GM19351 (cell line): ENCODE measurements at regions not wholly inside any gene's neighbourhood (a gene's known extent, or its start where the extent isn't known, plus 50 kb on each side); places are given as distances from the start of the nearest gene placed in this dataset.
A peak's percentile ranks its signal among the peaks of the same experiment; 100 is the strongest.
"Not testable (repeated sequence)": the region's sequence is repeated elsewhere in the genome, so short reads cannot be mapped to it uniquely, and the experiment has no call there.

Source experiments
- ATAC-seq: cut with Tn5 transposase; IDR thresholded peaks from one replicate; pipeline ENCODE4 v1.9.1; 2021; ENCODE audit warnings: mild to moderate bottlenecking, moderate library complexity; ENCODE audit not compliant: unreplicated experiment

- no peak for ATAC-seq
These were observed 128.8 kb downstream of the SLC24A2 start for GRCh38 chr9:19660019-19660418.

- no peak for ATAC-seq
These were observed 132.1 kb downstream of the SLC24A2 start for GRCh38 chr9:19656704-19657103.

GRCh38 chr9:19651681-19652080, 137.2 kb downstream of the SLC24A2 start:
- peak; percentile 57 for ATAC-seq

- no peak for ATAC-seq
These were observed 138.5 kb downstream of the SLC24A2 start for GRCh38 chr9:19650312-19650711.

GRCh38 chr9:19649336-19650041, 139.3 kb downstream of the SLC24A2 start:
- ATAC-seq = no peak

GRCh38 chr9:19648672-19649071, 140.2 kb downstream of the SLC24A2 start:
- peak; percentile 51 for ATAC-seq

- no peak for ATAC-seq
These were observed 145.0 kb downstream of the SLC24A2 start for GRCh38 chr9:19643875-19644274.

GRCh38 chr9:19642256-19642655, 146.6 kb downstream of the SLC24A2 start:
- no peak for ATAC-seq

- no peak for ATAC-seq
These were observed 147.8 kb downstream of the SLC24A2 start for GRCh38 chr9:19641046-19641445.

GRCh38 chr9:19640014-19640413, 148.8 kb downstream of the SLC24A2 start:
- no peak for ATAC-seq

GRCh38 chr9:19637084-19637483, 151.8 kb downstream of the SLC24A2 start:
- ATAC-seq = no peak

GRCh38 chr9:19634881-19635280, 154.0 kb downstream of the SLC24A2 start:
- no peak for ATAC-seq

GRCh38 chr9:19631181-19631580, 157.7 kb downstream of the SLC24A2 start:
- ATAC-seq = no peak

- ATAC-seq = no peak
These were observed 158.1 kb downstream of the SLC24A2 start for GRCh38 chr9:19630760-19631159.

- ATAC-seq = no peak
These were observed 159.3 kb downstream of the SLC24A2 start for GRCh38 chr9:19629488-19629887.

- not testable (repeated sequence) for ATAC-seq
These were observed 163.4 kb downstream of the SLC24A2 start for GRCh38 chr9:19625426-19625825.

- no peak for ATAC-seq
These were observed 164.3 kb downstream of the SLC24A2 start for GRCh38 chr9:19624519-19624918.

GRCh38 chr9:19623941-19624340, 164.9 kb downstream of the SLC24A2 start:
- no peak for ATAC-seq

- ATAC-seq = no peak
These were observed 168.5 kb downstream of the SLC24A2 start for GRCh38 chr9:19620326-19620725.

GRCh38 chr9:19619221-19619620, 169.6 kb downstream of the SLC24A2 start:
- no peak for ATAC-seq

- ATAC-seq = no peak
These were observed 170.0 kb downstream of the SLC24A2 start for GRCh38 chr9:19618816-19619215.

GRCh38 chr9:19615036-19615624, 173.7 kb downstream of the SLC24A2 start:
- no peak for ATAC-seq

GRCh38 chr9:19614294-19614693, 174.5 kb downstream of the SLC24A2 start:
- no peak for ATAC-seq
